Naive B cell (primary cell): ENCODE measurements at regions not wholly inside any gene's neighbourhood (a gene's known extent, or its start where the extent isn't known, plus 50 kb on each side); places are given as distances from the start of the nearest gene placed in this dataset.
A peak's percentile ranks its signal among the peaks of the same experiment; 100 is the strongest.

Experiments
- ATAC-seq, 2 donors: fragments of 150-1000 bp; cut with Tn5 transposase; 2 replicates each; pipeline ENCODE4 v1.10.0; 2021; ENCODE audit warnings: low read depth in 2 of 2, mild to moderate bottlenecking in 2 of 2, moderate library complexity in 2 of 2
- DNase-seq: peaks from one replicate; pipeline ENCODE4 v3.0.0; 2022
- H3K27ac Mint-ChIP-seq, 6 donors: one replicate each; pipeline ENCODE4 v1.8.0; 2020 to 2022; ENCODE audit warnings: mild to moderate bottlenecking in 6 of 6, mixed read lengths in 6 of 6, moderate library complexity in 5 of 6, inconsistent platforms in 2 of 6
- H3K27me3 Mint-ChIP-seq, 3 donors: one replicate each; pipeline ENCODE4 v1.8.0; 2021 to 2022; ENCODE audit warnings: mixed read lengths in 3 of 3, mild to moderate bottlenecking in 1 of 3
- H3K36me3 Mint-ChIP-seq, 2 donors: one replicate each; pipeline ENCODE4 v1.8.0; 2020 to 2022; ENCODE audit warnings: mixed read lengths in 2 of 2, inconsistent platforms in 1 of 2, mild to moderate bottlenecking in 1 of 2
- H3K4me1 Mint-ChIP-seq, 3 donors: one replicate each; pipeline ENCODE4 v1.8.0; 2020 to 2022; ENCODE audit warnings: mixed read lengths in 3 of 3, inconsistent platforms in 1 of 3, mild to moderate bottlenecking in 1 of 3, moderate library complexity in 1 of 3
- H3K4me3 Mint-ChIP-seq, 8 donors: one replicate each; pipeline ENCODE4 v1.8.0; 2020 to 2022; ENCODE audit warnings: mild to moderate bottlenecking in 8 of 8, mixed read lengths in 8 of 8, moderate library complexity in 8 of 8, inconsistent platforms in 2 of 8
- H3K9me3 Mint-ChIP-seq, 7 donors: one replicate each; pipeline ENCODE4 v1.8.0; 2020 to 2022; ENCODE audit warnings: mixed read lengths in 7 of 7, mild to moderate bottlenecking in 5 of 7, inconsistent platforms in 2 of 7, moderate library complexity in 1 of 7

DNA sequence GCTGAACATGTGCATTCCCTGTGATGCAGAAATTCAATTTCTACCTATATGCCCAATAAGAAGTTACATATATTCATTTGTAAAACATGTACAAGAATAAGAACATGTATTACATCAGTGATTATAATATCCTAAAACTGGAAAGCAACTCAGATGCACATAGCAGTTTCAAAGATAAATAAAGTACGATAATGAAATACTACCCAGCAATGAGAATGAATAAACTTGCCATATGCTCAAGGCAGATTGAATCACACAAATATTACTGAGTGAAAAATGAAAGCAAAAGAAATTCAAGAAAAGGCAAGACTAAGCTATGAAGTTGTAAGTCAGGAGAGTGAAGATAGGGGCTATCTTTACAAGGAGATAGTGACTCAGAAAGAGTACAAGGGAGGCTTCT, 345.3 kb upstream of the OR4E1 start:
- H3K4me1 Mint-ChIP-seq, result no peaks in the 10 kb centered on the region
- no peak for ATAC-seq
- H3K9me3 Mint-ChIP-seq, result no peaks in the 10 kb centered on the region
- DNase-seq, result no peak
- H3K27ac Mint-ChIP-seq, result no peak overlapping the region
- no peaks in the 10 kb centered on the region for H3K36me3 Mint-ChIP-seq
- no peak overlapping the region for H3K4me3 Mint-ChIP-seq
- H3K27me3 Mint-ChIP-seq, result peaks cover 18 to 32% (median 20%) of the 10 kb centered on the region in 3 donors

DNA sequence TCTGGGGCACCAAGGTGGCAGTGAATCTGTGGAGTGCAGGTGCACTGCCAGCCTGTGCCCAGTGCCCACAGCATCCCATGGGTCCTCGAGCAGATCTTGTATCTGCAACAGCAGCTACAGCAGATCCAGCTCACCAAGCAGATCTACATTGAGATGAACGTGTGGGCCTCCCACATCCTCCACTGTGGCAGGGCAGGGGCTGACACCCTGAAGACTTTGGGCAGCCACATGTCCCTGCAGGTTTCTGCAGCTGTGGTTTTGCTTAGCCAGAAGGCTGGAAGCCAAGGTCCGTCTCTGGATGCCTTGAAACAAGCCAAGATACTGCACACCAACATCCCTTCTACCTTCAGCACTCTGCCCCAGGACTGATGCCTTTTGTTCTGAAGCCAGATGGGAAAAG, 338.8 kb upstream of the OR4E1 start:
- peaks cover 30 to 47% (median 43%) of the 10 kb centered on the region in 3 donors for H3K27me3 Mint-ChIP-seq
- no peak overlapping the region for H3K4me3 Mint-ChIP-seq
- H3K4me1 Mint-ChIP-seq, result no peaks in the 10 kb centered on the region
- no peak for DNase-seq
- H3K9me3 Mint-ChIP-seq, result peaks cover 0 to under 1% (median 0%) of the 10 kb centered on the region in 7 donors
- no peak for ATAC-seq
- H3K27ac Mint-ChIP-seq, result no peak overlapping the region
- H3K36me3 Mint-ChIP-seq, result no peaks in the 10 kb centered on the region

DNA sequence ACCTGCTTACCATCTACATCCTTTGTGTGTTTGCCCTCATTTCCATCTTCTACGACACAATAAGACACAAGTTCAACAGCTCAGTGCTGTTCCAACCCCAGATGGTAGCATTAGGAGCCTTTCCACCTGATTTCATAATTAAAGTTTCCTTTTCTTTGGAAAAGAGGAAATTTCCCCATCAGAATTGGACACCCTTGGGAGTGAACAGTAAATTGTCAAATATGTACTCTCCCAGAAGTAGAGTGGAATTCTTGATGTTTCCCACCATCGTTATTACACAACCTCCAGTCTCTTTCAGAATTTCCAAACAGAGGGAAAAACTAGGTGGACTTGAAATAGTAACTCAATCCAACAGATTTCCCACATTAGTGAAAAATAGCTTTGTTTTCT, 337.6 kb upstream of the OR4E1 start:
- ATAC-seq (no peak), DNase-seq (no peak)
- Mint-ChIP-seq H3K4me3 (no peak overlapping the region), H3K9me3 (peaks cover 0 to 7% (median 0%) of the 10 kb centered on the region in 7 donors), H3K27ac (no peak overlapping the region), H3K4me1 (no peaks in the 10 kb centered on the region), H3K27me3 (peaks cover 34 to 54% (median 53%) of the 10 kb centered on the region in 3 donors), H3K36me3 (no peaks in the 10 kb centered on the region)

DNA sequence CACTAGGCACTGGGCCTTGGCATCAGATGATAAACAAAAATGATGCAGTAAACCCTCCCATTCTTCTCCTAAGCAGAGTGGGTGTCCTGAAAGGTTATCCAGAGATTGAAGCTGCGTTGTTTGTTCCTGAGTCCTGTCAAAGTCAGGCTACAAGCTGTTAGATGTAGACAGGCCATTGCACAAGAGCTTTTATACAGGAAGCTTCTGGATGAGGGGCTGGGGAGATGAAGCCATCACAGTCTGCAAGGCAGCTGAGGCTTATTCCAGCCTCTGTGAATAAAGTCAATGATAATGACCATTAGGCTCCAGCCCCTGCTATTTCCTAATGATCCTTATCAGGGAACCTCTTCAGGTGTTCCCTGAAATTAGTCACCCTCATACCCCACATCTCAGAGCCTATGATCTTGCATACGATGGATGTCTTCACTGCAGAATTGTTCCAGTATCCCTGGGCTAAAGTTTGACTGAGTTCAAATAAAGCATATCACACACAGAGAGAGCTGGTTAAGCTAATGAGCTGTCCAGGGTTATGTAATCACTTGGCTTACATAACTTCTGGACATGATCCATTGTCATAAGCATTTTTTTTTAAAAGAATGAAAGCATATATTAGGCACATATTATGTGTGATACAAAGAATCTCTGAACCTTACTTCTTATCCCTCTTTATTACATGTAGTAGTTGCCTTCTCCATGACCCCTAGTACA, 337.1 kb upstream of the OR4E1 start:
- H3K4me3 Mint-ChIP-seq, result no peak overlapping the region
- H3K27ac Mint-ChIP-seq, result no peak overlapping the region

DNA sequence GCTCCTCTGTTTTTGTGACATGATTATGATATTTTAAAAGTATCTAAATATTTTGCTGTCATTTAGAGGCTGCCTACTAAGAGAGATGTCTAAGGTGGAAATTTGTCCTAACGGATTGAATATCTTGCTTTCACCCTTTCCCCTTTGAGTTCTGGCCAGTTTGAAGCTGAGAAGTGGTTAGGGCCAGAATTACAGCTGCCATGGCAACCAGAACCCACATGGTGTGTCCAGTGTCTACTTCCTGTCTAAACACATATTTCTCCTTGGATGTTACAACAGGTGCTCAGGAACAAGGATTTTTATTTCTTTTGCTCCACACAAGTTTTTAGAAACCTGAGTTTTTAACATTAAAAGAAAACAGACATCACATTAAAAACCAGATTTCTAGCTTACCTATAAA, 335.1 kb upstream of the OR4E1 start:
- Mint-ChIP-seq H3K4me1 (no peaks in the 10 kb centered on the region), H3K27me3 (peaks cover 31 to 50% (median 48%) of the 10 kb centered on the region in 3 donors), H3K4me3 (no peak overlapping the region), H3K9me3 (peaks cover 0 to 7% (median 1%) of the 10 kb centered on the region in 7 donors), H3K27ac (no peak overlapping the region), H3K36me3 (no peaks in the 10 kb centered on the region)
- DNase-seq, result no peak
- ATAC-seq, result no peak

More for the DNA sequence above, 337.1 kb upstream of the OR4E1 start:
- no peak for ATAC-seq
- Mint-ChIP-seq H3K4me1 (no peaks in the 10 kb centered on the region), H3K9me3 (peaks cover 0 to 7% (median 0%) of the 10 kb centered on the region in 7 donors), H3K27me3 (peaks cover 34 to 53% (median 49%) of the 10 kb centered on the region in 3 donors), H3K36me3 (no peaks in the 10 kb centered on the region)
- DNase-seq, result no peak

DNA sequence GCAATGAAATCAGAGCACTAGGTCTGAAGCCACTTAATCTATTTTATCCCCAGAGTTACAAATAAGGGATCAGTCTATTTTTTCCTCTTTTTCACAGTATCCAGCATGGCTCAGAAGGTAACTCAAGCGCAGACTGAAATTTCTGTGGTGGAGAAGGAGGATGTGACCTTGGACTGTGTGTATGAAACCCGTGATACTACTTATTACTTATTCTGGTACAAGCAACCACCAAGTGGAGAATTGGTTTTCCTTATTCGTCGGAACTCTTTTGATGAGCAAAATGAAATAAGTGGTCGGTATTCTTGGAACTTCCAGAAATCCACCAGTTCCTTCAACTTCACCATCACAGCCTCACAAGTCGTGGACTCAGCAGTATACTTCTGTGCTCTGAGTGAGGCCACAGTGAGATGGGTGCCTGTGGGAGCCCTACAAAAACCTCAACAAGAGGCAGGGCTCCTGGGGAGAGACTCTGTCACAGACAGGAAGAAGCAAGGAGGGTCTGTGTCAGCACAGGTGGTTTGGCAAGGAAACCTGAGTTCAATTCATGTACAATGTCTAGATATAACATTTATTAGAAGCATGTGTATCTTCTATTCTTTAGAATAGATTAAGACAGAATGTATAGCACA, 334.3 kb upstream of the OR4E1 start:
- peaks cover 0 to 7% (median 1%) of the 10 kb centered on the region in 7 donors for H3K9me3 Mint-ChIP-seq
- H3K4me1 Mint-ChIP-seq, result no peaks in the 10 kb centered on the region
- ATAC-seq, result no peak
- no peaks in the 10 kb centered on the region for H3K36me3 Mint-ChIP-seq
- H3K27ac Mint-ChIP-seq, result peak overlapping the region in 1 of 6 donors; percentile 70
- H3K27me3 Mint-ChIP-seq, result peaks cover 28 to 47% (median 46%) of the 10 kb centered on the region in 3 donors
- DNase-seq, result no peak
- no peak overlapping the region for H3K4me3 Mint-ChIP-seq

DNA sequence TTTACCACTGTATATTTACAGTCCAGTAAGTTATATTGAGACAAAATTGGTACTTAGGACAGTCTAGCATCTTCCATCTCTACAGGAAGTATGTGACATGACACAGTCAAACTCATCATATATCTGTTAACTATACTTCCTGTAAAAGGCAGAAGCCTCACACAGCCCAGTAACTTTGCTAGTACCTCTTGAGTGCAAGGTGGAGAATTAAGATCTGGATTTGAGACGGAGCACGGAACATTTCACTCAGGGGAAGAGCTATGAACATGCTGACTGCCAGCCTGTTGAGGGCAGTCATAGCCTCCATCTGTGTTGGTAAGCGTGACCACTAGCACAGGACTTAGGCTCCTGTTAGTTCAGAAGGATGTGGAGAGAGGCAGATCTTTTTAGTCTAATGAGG, 333.7 kb upstream of the OR4E1 start:
- Mint-ChIP-seq H3K36me3 (no peaks in the 10 kb centered on the region), H3K27ac (no peak overlapping the region), H3K27me3 (peaks cover 28 to 44% (median 42%) of the 10 kb centered on the region in 3 donors), H3K4me3 (no peak overlapping the region), H3K9me3 (peaks cover 0 to 7% (median 1%) of the 10 kb centered on the region in 7 donors), H3K4me1 (no peaks in the 10 kb centered on the region)
- ATAC-seq (no peak), DNase-seq (no peak)

DNA sequence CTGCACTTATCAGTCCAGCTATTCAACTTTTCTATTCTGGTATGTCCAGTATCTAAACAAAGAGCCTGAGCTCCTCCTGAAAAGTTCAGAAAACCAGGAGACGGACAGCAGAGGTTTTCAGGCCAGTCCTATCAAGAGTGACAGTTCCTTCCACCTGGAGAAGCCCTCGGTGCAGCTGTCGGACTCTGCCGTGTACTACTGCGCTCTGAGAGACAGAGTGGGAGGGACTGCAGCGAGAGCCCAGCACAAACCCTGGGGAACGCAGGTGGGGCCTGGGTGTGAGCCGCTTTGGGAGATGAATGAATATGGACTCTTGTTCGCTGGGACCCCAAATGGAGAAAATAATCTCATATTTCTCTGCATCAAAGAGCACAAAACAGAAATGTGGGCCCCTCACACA, 329.8 kb upstream of the OR4E1 start:
- H3K9me3 Mint-ChIP-seq, result peaks cover 0 to 7% (median 1%) of the 10 kb centered on the region in 7 donors
- peak overlapping the region in 1 of 6 donors; percentile 15 for H3K27ac Mint-ChIP-seq

DNA sequence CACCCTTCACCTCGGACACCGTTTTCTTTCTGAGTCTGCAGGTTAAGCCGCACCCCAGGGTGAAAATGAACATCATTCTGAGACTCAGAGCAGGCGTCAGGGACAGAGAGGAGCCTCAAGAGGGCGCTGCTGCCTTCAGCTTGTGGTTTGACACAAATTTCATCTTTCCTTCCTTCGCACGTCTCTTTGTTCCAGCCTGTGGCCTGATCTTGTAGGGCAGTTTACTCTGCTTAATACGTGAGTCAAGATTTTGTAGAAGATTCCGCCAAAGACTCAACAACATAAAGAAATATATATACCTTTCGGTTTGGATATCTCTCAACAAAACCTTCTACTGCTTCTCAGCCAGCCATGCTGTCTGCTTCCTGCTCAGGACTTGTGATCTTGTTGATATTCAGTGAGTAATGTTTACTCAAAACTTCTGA, 329.3 kb upstream of the OR4E1 start:
- ATAC-seq (no peak), DNase-seq (no peak)
- H3K36me3 Mint-ChIP-seq, result no peaks in the 10 kb centered on the region
- peaks cover 10 to 30% (median 29%) of the 10 kb centered on the region in 3 donors for H3K27me3 Mint-ChIP-seq
- peaks cover 0 to 7% (median 1%) of the 10 kb centered on the region in 7 donors for H3K9me3 Mint-ChIP-seq
- no peaks in the 10 kb centered on the region for H3K4me1 Mint-ChIP-seq
- H3K4me3 Mint-ChIP-seq, result no peak overlapping the region
- no peak overlapping the region for H3K27ac Mint-ChIP-seq

More for the DNA sequence above, 329.8 kb upstream of the OR4E1 start:
- peaks cover 10 to 27% (median 26%) of the 10 kb centered on the region in 3 donors for H3K27me3 Mint-ChIP-seq
- ATAC-seq (no peak), DNase-seq (no peak)
- no peaks in the 10 kb centered on the region for H3K4me1 Mint-ChIP-seq
- no peak overlapping the region for H3K4me3 Mint-ChIP-seq
- no peaks in the 10 kb centered on the region for H3K36me3 Mint-ChIP-seq

DNA sequence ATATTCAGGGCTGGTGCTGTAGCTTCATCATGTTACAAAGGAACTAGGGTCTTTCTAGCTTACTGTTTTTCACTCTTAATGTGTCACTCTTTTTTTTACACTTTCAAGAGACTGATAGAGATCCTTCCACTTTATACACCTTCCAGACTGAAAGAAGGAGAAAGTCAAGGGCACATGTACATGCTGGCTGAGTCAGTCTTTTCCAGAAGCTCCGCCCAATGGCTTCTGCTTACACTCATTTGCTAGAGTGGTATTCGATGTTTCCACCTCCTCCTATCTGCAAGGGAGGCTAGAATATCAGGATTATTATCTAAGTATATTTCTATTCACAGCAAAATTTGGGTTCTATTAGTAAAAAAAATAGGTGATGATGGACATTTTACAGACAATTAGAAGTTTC, 325.8 kb upstream of the OR4E1 start:
- no peak overlapping the region for H3K4me3 Mint-ChIP-seq
- no peak overlapping the region for H3K27ac Mint-ChIP-seq

DNA sequence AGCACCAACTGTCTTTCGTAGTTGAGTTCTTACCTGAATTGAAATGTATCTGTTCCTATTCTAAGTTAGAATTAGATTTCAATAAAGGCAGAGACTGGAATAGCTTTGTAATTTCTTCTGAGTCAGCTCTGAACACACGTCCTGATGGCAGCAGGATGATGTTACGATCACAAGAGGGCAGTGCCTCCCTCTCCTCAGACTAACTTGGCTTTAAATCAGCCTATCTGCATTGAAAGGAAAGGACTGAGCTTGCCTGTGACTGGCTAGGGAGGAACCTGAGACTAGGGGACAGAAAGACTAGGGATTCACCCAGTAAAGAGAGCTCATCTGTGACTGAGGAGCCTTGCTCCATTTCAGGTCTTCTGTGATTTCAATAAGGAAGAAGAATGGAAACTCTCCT, 323.7 kb upstream of the OR4E1 start:
- Mint-ChIP-seq H3K9me3 (peaks cover 0 to 4% (median 0%) of the 10 kb centered on the region in 7 donors), H3K36me3 (no peaks in the 10 kb centered on the region), H3K27ac (no peak overlapping the region), H3K27me3 (peaks cover 23 to 48% (median 29%) of the 10 kb centered on the region in 3 donors), H3K4me3 (no peak overlapping the region), H3K4me1 (no peaks in the 10 kb centered on the region)
- ATAC-seq, result no peak
- DNase-seq, result no peak

More for the DNA sequence above, 325.8 kb upstream of the OR4E1 start:
- no peaks in the 10 kb centered on the region for H3K4me1 Mint-ChIP-seq
- no peaks in the 10 kb centered on the region for H3K9me3 Mint-ChIP-seq
- H3K36me3 Mint-ChIP-seq, result no peaks in the 10 kb centered on the region
- no peak for ATAC-seq
- no peak for DNase-seq
- H3K27me3 Mint-ChIP-seq, result peaks cover 11 to 42% (median 24%) of the 10 kb centered on the region in 3 donors

DNA sequence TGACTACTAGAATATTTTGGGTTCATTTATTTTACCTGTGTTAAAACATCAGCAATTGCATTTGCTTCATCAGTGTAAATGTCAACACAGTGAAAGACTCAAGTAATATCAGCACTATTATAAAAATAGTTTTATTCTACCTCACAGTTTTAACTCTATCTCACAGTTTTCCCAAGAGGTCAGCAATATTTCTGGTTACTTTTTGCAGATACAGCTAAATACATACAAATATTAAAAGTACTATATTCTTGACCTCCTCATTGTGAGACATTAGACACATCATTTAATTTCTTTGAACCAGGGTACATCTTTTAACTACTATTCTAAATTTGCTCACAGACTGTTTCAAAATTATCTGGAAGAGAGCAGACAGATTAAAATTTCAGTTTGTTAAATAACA, 321.7 kb upstream of the OR4E1 start:
- no peak overlapping the region for H3K27ac Mint-ChIP-seq
- no peaks in the 10 kb centered on the region for H3K4me1 Mint-ChIP-seq
- H3K4me3 Mint-ChIP-seq, result no peak overlapping the region
- no peak for DNase-seq
- H3K36me3 Mint-ChIP-seq, result no peaks in the 10 kb centered on the region
- peaks cover 0 to 4% (median 0%) of the 10 kb centered on the region in 7 donors for H3K9me3 Mint-ChIP-seq
- ATAC-seq, result no peak
- H3K27me3 Mint-ChIP-seq, result peaks cover 35 to 56% (median 39%) of the 10 kb centered on the region in 3 donors

DNA sequence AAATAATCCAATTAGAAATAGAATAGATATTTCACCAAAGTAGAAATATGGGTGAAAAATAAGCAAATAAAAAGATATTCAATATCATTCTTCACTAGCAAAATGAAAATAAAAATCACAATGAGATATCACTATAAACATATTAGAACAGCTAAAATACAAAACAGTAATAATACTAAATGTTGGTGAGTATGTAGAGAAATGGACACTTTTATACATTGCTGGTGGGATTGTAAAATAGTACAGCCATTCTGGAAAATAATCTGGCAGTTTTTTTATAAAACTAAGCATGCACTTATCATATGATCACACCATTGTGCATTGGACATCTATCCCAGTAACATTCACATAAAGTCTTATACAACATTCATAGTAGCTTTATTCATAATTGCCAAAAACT, 320.2 kb upstream of the OR4E1 start:
- no peaks in the 10 kb centered on the region for H3K4me1 Mint-ChIP-seq
- DNase-seq (no peak), ATAC-seq (no peak)
- H3K27me3 Mint-ChIP-seq, result peaks cover 33 to 56% (median 43%) of the 10 kb centered on the region in 3 donors
- no peak overlapping the region for H3K4me3 Mint-ChIP-seq
- H3K36me3 Mint-ChIP-seq, result no peaks in the 10 kb centered on the region
- H3K27ac Mint-ChIP-seq, result no peak overlapping the region
- H3K9me3 Mint-ChIP-seq, result peaks cover 0 to 4% (median 0%) of the 10 kb centered on the region in 7 donors

DNA sequence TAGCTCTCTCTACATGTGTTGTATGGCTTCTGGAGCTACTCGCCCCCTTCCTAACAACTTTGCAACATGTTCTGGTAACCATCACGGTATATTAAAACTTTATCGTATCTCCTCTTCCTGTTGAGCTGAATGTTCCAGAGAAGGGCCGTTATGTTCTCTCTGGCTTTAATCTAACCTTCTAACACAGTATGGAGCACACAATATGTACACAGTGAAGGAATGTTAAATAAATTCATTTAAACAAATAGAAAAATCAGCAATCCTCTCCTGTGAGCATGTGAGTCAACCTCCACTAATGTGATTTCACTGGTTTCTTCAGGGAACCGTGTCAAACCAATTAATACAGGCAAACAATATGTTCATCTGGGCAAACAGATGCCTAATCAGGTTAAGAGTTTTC, 319.5 kb upstream of the OR4E1 start:
- H3K36me3 Mint-ChIP-seq, result no peaks in the 10 kb centered on the region

More for the DNA sequence above, 319.5 kb upstream of the OR4E1 start:
- Mint-ChIP-seq H3K4me3 (no peak overlapping the region), H3K27ac (no peak overlapping the region), H3K27me3 (peaks cover 38 to 55% (median 43%) of the 10 kb centered on the region in 3 donors), H3K9me3 (peaks cover 0 to 4% (median 0%) of the 10 kb centered on the region in 7 donors), H3K4me1 (no peaks in the 10 kb centered on the region)
- ATAC-seq, result no peak
- DNase-seq, result no peak
